NB4 (cell line): ENCODE measurements at regions not wholly inside any gene's neighbourhood (a gene's known extent, or its start where the extent isn't known, plus 50 kb on each side); places are given as distances from the start of the nearest gene placed in this dataset.

Source experiments
- CTCF ChIP-seq: IDR thresholded peaks from one replicate; pipeline ENCODE4 v1.5.1; 2012; ENCODE audit warnings: low read depth, low read length
- MYC ChIP-seq: IDR thresholded peaks from 2 replicates; pipeline ENCODE4 v1.6.1; 2011; ENCODE audit warnings: low read depth, low read length

- TF ChIP-seq CTCF, result no peak
- TF ChIP-seq MYC, result no peak
These were observed 280.3 kb downstream of the SPRY1 start for GRCh38 chr4:123676890-123677229.
